Loucy (cell line): ENCODE measurements at regions not wholly inside any gene's neighbourhood (a gene's known extent, or its start where the extent isn't known, plus 50 kb on each side); places are given as distances from the start of the nearest gene placed in this dataset.

ENCODE experiments used
- H2AFZ ChIP-seq: fragments of 200-600 bp; sonication (generic); 2 replicates; pipeline ENCODE4 v1.6.0; 2016; ENCODE audit warnings: antibody characterized with exemption, mild to moderate bottlenecking, low read length, moderate library complexity
- H3F3A ChIP-seq: fragments of 200-600 bp; 2 replicates; pipeline ENCODE4 v1.6.0; 2016; ENCODE audit warnings: antibody characterized with exemption, low read depth, mild to moderate bottlenecking
- H3K27me3 ChIP-seq: fragments of 200-600 bp; sonication (generic); 2 replicates; pipeline ENCODE4 v1.6.1; 2014; ENCODE audit warnings: low read length, mild to moderate bottlenecking; ENCODE audit not compliant: insufficient read depth, poor library complexity, severe bottlenecking
- H3K36me3 ChIP-seq: fragments of 200-600 bp; sonication (generic); 2 replicates; pipeline ENCODE4 v1.6.1; 2016; ENCODE audit warnings: low read length; ENCODE audit not compliant: insufficient read depth
- H3K4me1 ChIP-seq: fragments of 200-600 bp; sonication (generic); 2 replicates; pipeline ENCODE4 v1.5.1; 2014; ENCODE audit warnings: low read length, mild to moderate bottlenecking; ENCODE audit not compliant: insufficient read depth, poor library complexity, severe bottlenecking
- H3K4me2 ChIP-seq: fragments of 200-600 bp; sonication (generic); 2 replicates; pipeline ENCODE4 v1.6.0; 2014; ENCODE audit warnings: antibody characterized with exemption, low read length, low read depth, mild to moderate bottlenecking; ENCODE audit not compliant: poor library complexity, severe bottlenecking
- H3K4me3 ChIP-seq: fragments of 200-600 bp; sonication (generic); 2 replicates; pipeline ENCODE4 v1.5.1; 2014; ENCODE audit warnings: low read length, mild to moderate bottlenecking, mixed read lengths; ENCODE audit not compliant: poor library complexity, severe bottlenecking
- H3K79me2 ChIP-seq: fragments of 200-600 bp; sonication (generic); 2 replicates; pipeline ENCODE4 v1.6.1; 2014; ENCODE audit warnings: low read length; ENCODE audit not compliant: insufficient read depth
- H3K9ac ChIP-seq: fragments of 200-600 bp; sonication (generic); 2 replicates; pipeline ENCODE4 v1.6.0; 2014; ENCODE audit warnings: mild to moderate bottlenecking, low read depth, low read length, moderate library complexity; ENCODE audit not compliant: poor library complexity, severe bottlenecking
- H3K9me2 ChIP-seq: fragments of 200-600 bp; sonication (generic); replicated peaks from 2 replicates; pipeline ENCODE4 v1.6.1; 2016; ENCODE audit warnings: low read depth, low read length, mixed read lengths
- H3K9me3 ChIP-seq: fragments of 200-600 bp; sonication (generic); 2 replicates; pipeline ENCODE4 v1.6.1; 2014; ENCODE audit warnings: mild to moderate bottlenecking, antibody characterized with exemption, low read length, low read depth; ENCODE audit not compliant: insufficient read depth
- H4K20me1 ChIP-seq: fragments of 200-600 bp; sonication (generic); 2 replicates; pipeline ENCODE4 v1.6.0; 2014; ENCODE audit warnings: antibody characterized with exemption, low read length, mild to moderate bottlenecking; ENCODE audit not compliant: insufficient read depth, poor library complexity, severe bottlenecking
- EZH2phosphoT487 ChIP-seq: fragments of 200-600 bp; IDR thresholded peaks from 2 replicates; pipeline ENCODE4 v1.6.1; 2018; ENCODE audit warnings: antibody characterized with exemption, mild to moderate bottlenecking, moderate library complexity, borderline replicate concordance
- TF ChIP-seq, protein P1 (sequence below): fragments of 200-600 bp; sonication (generic); conservative IDR thresholded peaks from 2 replicates; pipeline ENCODE4 v1.5.1; 2014; ENCODE audit warnings: mild to moderate bottlenecking, antibody characterized with exemption, low read length

DNA sequence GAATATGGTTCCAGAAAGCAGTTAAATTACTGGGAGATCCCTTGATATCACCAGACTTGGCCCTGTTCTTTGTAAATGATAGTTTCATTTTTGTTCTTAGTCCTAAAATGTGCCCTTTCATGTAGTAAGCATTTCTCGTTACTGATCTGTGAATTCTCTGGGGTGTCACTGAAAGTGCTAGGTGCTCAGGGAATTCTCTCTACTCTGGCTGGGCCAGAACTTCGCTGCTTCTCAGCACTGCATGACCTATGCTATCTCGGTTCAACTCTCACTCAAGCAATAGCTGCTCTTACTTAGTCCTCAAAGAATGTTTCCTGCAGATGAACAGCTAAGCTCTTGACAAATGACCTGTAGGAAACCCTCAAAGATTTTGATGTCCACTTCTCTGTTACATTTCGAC, 1144.3 kb downstream of the ADGRL3 start:
- Histone ChIP-seq H3K9me2 (no peaks in the 10 kb centered on the region), H2AFZ (no peak overlapping the region)

DNA sequence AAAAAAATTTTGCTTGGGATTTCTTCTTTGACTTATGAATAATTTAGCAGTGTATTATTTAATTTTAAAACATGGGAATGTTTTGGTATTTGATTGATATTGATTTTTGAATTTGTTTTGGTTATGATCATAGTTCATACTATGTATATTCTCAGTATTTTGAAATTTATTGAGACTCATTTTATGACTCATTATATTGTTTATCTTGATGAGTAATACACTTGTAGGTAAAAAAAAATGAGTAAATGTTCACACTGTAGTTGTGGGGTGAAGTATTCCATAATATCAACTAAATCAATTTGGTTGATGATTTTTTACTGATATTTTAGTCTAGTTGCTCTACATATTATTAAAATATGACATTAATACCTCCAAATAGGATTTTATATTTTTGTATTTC, 1142.2 kb downstream of the ADGRL3 start:
- TF ChIP-seq, protein P1, sequence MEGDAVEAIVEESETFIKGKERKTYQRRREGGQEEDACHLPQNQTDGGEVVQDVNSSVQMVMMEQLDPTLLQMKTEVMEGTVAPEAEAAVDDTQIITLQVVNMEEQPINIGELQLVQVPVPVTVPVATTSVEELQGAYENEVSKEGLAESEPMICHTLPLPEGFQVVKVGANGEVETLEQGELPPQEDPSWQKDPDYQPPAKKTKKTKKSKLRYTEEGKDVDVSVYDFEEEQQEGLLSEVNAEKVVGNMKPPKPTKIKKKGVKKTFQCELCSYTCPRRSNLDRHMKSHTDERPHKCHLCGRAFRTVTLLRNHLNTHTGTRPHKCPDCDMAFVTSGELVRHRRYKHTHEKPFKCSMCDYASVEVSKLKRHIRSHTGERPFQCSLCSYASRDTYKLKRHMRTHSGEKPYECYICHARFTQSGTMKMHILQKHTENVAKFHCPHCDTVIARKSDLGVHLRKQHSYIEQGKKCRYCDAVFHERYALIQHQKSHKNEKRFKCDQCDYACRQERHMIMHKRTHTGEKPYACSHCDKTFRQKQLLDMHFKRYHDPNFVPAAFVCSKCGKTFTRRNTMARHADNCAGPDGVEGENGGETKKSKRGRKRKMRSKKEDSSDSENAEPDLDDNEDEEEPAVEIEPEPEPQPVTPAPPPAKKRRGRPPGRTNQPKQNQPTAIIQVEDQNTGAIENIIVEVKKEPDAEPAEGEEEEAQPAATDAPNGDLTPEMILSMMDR: no peak
- TF ChIP-seq EZH2phosphoT487: no peak
- H3K4me2 ChIP-seq: no peak overlapping the region
- no peaks in the 10 kb centered on the region for H3K27me3 ChIP-seq
- no peaks in the 10 kb centered on the region for H4K20me1 ChIP-seq
- H2AFZ ChIP-seq: no peak overlapping the region
- no peak overlapping the region for H3K4me3 ChIP-seq
- no peaks in the 10 kb centered on the region for H3F3A ChIP-seq
- no peak overlapping the region for H3K9ac ChIP-seq
- H3K36me3 ChIP-seq: no peaks in the 10 kb centered on the region
- no peaks in the 10 kb centered on the region for H3K79me2 ChIP-seq
- no peaks in the 10 kb centered on the region for H3K4me1 ChIP-seq
- H3K9me2 ChIP-seq: no peaks in the 10 kb centered on the region
- H3K9me3 ChIP-seq: no peaks in the 10 kb centered on the region

More for the DNA sequence above, 1144.3 kb downstream of the ADGRL3 start:
- H3K4me3 ChIP-seq: no peak overlapping the region
- no peaks in the 10 kb centered on the region for H3K79me2 ChIP-seq
- no peaks in the 10 kb centered on the region for H4K20me1 ChIP-seq
- TF ChIP-seq, protein P1: no peak
- no peak for TF ChIP-seq EZH2phosphoT487
- no peaks in the 10 kb centered on the region for H3K4me1 ChIP-seq
- no peak overlapping the region for H3K4me2 ChIP-seq
- no peaks in the 10 kb centered on the region for H3F3A ChIP-seq
- no peaks in the 10 kb centered on the region for H3K27me3 ChIP-seq
- H3K9ac ChIP-seq: no peak overlapping the region
- no peaks in the 10 kb centered on the region for H3K9me3 ChIP-seq
- no peaks in the 10 kb centered on the region for H3K36me3 ChIP-seq

DNA sequence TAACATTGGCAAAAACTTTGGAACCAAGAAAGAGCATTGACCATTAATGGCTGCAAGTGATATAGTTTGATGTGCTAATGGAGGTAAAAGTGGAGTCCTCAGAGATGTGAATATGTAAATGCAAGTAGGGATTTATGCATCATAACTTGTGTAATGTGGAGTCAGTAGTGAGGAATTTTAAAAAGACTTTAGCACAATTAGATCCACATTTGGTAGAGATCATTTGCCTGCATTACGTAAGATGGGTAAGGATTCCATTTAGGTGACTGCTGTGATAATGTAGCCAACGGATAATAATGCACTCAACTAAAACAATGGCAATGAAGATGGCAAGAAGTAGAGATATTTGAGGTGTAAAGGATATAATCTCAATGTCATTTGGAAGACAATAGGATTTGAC, 1128.4 kb downstream of the ADGRL3 start:
- Histone ChIP-seq H4K20me1 (no peaks in the 10 kb centered on the region), H3F3A (no peaks in the 10 kb centered on the region), H3K4me1 (no peaks in the 10 kb centered on the region), H3K4me3 (no peak overlapping the region), H3K36me3 (no peaks in the 10 kb centered on the region), H3K79me2 (no peaks in the 10 kb centered on the region), H3K27me3 (no peaks in the 10 kb centered on the region), H3K9me2 (no peaks in the 10 kb centered on the region), H3K4me2 (no peak overlapping the region), H3K9ac (no peak overlapping the region), H2AFZ (no peak overlapping the region), H3K9me3 (no peaks in the 10 kb centered on the region)
- TF ChIP-seq, protein P1: no peak
- TF ChIP-seq EZH2phosphoT487: no peak
